ENCODE measurements at regions not wholly inside any gene's neighbourhood (a gene's known extent, or its start where the extent isn't known, plus 50 kb on each side); places are given as distances from the start of the nearest gene placed in this dataset.
A peak's percentile ranks its signal among the peaks of the same experiment; 100 is the strongest.

DNA sequence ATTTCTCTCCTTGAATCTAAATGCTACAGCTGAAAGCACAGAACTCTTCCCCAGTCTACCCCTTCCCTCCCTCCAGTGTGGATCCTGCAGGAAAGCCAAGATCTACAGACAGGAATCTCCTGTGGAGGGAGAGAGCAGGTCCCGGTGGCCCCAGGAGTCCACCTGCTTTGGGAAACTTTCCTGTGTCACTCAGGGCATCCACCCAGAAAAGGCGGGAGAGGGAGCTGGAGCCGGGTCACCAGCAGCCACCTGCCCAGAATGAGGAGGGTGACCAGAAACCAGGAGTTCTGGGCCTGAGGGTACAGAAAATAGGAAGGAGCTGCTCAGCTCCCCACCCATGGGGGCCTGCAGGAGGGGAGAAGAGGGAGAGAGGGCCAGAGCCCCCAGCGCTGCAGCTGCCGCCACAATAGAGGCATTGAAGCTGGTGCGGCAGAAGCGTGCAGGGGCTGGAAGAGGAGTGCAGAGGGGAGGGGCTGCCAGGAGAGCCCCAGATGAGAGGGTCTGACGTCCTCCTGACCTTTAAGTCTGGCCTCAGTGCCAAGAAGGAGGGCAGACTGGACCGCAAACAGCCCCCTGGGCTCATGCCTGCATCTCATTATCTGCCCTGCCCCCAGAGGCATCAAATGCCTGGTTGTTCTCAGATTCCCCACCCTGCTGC lies 56.3 kb upstream of the TMEM72 start:
- no peak for DNase-seq (ENCODE audit: low spot score)

DNA sequence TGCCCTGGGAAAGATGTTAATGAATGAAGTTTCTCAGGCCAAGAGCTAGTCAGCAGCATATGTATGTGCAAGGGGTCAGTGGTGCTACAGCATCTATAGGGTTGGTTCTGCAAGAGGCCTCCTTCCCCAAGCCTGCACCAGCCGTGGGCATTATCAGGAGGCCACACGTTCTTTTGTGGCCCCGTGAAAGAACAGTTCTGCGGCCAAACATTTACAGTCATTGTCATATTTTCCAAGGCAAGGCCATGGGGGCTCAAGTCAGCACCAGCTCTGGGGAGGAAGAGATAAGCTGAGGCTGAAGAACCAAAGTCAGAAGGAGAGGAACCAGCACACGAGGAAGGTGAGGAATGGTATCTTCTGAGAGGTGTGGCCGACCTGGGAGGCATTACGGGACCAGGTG lies 54.4 kb upstream of the TMEM72 start:
- no peak for DNase-seq (ENCODE audit: low spot score)

DNA sequence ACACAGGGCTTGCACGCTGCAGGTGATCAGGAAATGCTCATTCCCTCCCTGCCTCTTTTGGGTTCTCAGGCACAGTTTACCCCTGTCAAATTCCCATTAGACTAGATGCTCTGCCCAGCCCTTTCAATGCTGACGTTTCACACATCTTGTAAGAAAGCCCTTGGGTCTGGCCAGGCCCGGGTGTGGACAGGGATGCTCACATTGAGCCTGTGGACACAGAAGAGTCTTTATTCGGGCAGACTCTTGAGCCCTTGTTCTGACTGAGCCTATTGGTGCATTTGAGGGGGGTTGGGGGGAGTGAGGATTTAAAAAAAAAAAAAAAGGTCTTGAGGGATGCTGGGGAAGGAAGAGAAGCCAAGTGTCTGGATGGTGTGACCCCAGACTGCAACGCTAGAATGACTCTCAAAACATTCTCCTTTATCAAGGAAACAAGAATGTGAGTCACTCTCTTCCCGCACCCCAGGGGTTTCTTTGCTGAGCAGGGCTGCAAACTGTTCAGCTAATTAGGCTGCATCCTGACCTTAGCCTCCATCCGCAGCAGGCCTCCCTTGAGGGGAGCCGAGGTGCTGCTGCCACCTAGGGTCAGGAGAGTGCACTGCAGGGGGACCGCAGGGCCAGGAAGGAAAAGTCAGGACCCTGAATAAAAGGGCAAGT lies 53.6 kb upstream of the TMEM72 start:
- DNase-seq (ENCODE audit: low spot score) = peak; percentile 86

DNA sequence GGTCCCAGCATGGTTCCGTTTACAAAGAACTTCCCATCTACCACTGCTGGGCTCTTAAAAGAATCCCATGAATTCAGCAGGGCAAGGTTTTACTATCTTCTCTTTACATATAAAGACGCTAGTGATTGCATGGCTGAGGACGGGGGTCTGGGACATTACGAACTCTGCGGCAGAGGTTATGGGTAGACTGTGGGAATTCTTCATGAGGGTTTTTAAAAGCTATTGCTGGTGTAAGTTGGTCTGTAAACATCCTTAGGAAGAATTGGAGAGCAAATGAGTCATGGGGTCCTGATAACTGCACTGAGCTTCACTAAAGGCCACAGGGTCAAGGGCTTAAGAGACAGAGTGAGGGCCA lies 53.1 kb upstream of the TMEM72 start:
- no peak for DNase-seq (ENCODE audit: low spot score)

DNA sequence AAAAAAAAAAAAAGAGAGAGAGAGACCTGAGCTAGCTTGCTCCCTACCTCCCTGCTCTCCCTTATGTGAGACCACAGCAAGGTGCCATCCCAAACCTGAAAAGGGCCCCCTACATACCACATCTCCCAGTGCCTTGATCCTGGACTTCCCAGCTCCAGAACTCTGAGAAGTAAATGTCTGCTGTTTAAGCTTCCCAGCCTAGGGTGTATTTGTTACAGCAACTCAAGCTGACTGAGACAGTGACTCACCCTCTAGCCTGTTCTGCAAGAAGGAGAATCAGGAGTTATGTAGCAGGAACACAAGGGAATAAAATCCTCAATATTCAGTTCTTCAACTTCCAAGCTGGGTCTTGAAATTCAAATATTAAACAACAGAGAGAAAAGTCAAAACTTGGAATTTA lies 52.1 kb upstream of the TMEM72 start:
- no peak for DNase-seq (ENCODE audit: low spot score)

DNA sequence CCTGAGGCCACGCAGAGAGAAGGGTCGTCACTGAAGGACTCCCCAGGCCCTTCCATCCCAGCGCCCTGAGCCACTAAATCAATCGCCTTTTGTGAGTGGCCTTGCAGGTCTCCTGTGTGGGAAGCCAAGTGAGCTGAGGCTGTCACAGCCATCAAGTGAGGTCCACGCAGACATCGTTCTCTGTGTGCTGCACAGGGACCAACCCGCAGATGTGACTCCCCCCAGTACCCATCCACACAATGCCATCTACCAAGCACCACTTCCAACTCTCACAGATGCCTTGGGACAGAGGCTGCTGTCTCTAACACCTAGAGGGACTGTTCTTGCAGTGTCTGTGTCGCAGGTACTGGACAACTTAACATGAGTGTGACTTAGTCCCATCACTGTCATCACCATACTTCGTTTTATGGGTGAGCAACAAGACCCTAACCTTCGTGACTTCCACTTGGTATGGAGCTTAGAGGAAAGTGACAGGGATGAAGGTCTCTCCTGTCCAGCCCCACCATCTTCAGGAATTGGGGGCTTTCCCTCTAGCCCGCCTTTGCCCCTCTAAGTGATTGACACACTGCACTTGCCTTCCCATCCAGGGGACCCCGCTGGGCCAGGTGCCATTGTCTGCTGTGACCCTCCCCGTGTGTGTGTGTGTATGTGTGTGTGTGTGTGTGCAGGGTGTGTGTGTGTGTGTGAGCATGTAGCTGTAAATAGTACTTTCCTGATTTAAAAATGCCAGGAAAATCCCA lies 51.4 kb upstream of the TMEM72 start:
- no peak for DNase-seq (ENCODE audit: low spot score)

DNA sequence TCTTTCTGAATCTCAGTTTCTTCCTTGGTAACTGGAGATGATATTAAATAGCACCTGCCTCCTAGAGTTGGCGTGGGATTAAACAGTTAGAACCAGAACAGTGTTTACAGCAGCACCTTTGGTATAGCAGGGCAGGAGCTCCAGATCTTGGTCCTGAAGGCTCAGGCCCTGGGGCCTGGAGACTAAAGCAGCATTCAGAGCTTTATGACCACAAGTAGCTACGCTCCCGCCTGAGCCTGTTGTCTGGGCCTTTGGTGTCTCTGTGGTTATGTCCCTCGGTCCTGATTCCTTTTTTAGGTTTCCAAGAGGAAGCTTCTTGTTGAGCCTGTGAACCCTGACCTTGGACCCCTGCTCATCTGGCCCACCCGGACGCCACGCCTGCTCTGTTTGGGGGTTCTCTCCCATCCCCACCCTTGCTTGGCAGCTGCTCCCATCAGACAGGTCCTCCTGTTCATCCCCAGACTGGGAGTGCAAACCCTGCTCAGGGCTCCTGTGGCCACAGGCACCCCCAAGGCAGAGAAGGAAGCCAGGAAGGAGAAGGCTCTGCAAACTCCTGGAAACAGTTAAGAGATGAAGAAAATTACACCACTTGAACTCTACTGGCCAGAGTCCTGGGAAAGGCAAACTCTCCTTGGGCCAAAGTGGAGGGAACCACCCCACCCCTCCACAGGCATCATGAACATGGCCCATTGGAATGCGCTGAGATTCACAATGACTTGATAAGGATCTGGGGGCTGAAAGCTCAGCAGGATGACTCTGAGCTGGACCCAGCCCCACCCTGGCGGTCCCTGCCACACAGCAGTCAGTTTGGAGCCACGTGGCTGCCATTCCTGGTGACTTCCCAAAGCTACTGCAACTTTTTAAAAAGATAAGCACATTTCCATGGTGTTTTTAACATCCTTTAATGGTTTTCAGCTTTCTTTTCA lies 50.1 kb upstream of the TMEM72 start:
- peak; percentile 90 for DNase-seq (ENCODE audit: low spot score)

Measured in AG08395 (cell line).